GM19452 (cell line): ENCODE measurements at regions not wholly inside any gene's neighbourhood (a gene's known extent, or its start where the extent isn't known, plus 50 kb on each side); places are given as distances from the start of the nearest gene placed in this dataset.
"Not testable (repeated sequence)": the region's sequence is repeated elsewhere in the genome, so short reads cannot be mapped to it uniquely, and the experiment has no call there.

Source experiments
- ATAC-seq: cut with Tn5 transposase; IDR thresholded peaks from one replicate; pipeline ENCODE4 v1.9.1; 2021; ENCODE audit not compliant: unreplicated experiment

DNA sequence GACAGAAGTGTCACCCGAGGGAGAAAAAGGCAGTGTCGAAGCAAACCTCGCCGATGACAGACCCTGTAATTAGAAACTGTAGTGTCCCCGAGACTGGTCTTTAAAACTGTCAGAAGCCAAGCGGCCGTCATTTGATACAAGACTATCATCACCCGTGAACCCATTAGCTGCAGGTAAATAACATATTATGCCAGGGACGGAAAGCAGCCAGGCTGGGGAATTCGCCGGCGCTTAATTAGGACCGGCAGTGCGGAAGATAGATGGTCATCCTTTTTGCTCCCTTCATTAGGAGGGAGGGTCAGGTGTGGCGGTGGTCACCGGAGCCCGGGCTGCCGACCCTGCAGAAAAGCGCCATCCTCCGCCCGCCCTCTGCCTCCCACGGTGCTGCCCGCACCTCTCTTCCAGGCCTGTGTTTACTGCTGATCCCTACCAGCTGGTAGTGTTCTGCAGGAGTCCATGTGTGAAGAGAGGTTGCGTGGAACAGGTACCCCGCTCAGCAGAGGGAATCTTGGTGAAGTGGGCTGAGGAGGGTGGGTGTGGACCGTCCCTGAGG lies 109.4 kb upstream of the GSE1 start:
- no peak for ATAC-seq

DNA sequence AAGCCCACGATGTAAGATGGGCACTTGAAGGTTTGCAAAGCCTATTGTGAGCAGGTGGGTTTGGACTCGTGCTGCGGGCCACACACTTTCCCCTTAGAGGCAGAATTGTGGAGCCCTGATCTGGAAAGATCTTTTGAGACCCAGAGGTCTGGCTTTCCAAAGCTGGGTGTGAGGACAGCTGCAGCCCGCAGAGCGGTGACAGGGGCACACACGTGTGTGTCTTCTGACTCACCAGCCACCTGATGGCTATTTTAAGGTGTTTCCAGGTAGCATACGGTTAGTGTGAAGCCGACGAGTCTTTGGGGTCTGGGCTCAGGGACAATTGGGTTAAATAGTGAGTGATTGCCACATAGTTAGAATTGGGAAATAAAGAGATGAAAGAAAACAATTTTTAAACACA lies 108.9 kb upstream of the GSE1 start:
- ATAC-seq, result no peak

DNA sequence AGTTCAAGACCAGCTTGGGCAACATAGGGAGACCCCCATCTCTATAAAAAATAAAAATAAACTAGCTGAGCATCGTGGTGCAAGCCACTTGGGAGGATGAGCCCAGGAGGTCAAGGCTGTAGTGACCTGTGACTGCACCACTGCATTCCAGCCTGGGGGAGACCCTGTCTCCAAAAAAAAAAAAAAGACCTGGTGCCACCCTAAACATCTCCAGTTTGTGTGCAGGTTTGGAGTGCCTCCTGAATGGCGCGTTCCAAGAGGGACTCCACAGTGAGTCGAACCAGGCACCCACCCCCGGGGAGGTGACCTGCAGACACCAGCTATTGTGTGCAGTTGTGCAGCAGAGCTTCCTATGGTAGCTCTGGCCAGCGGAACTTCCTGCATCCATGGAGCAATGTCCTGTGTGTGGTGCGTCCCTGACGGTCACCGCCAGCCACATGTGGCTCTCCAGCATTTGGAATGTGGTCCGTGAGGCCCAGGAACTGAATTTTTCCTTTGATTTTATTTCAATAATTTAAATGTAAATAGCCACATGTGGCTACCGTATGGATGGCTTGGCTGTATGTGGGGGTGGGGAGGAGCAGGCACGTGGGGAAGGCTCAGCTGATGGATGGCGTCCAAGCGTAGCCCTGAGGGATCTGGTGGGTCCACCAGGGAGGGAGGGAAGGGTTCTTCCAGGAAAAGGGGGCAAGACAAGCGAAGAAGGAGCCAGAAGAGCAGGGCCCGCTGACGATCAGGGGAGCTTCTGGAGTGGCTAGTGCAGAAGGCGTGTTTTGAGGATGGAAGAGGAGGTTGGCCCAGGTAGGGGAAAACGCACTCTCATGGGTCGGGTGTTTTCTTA lies 107.1 kb upstream of the GSE1 start:
- no peak for ATAC-seq

DNA sequence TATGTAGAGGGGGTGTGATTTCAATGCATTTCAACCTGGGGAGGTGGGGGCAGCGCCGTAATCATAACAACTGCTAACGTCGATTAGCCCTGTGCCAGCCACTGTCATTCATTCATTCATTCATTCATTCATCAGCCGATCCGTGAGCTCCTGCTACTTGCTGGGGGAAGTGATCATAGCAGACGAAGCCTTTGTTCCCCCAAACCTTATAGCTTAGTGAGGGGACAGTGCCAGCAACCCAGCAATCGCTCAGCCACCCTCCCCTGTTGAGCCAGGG lies 106.5 kb upstream of the GSE1 start:
- ATAC-seq, result no peak

DNA sequence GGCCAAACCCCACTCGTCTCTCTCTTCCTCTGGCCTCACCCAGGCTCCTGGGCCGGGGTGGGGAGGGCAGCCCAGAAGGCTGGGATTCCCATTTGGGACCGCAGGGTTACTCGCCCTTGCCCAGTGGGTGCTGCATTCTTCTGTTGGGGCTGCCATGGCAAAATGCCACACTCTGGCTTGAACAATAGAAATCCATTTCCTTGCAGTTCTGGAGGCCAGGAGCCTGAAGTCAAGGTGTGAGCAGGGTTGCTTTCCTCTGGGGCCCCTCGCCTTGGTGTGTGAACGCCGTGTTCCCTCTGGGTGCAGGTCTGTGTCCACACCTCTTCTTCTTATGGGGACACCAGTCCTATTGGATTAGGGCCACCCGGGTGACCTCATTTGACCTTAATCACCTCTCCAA lies 105.8 kb upstream of the GSE1 start:
- no peak for ATAC-seq

DNA sequence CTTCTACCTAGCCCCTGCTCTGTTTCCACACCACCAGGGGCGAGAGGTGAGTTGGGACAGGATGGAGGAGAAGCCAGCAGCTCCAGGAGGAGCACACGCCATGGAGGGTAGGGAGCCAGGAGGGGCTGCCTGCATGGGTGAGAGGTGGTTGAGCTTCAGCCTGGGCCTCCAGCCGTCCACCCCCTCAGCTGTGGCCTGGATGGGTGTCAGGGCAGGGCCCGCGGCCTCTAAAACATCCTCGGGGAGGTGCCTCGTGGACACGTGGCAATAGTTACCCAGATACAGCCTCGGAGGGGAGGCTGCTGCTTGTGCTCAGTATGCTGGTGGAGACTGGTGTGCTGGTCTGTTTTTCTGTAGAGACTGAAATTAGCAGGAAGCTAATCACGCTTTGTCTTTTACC lies 104.7 kb upstream of the GSE1 start:
- ATAC-seq, result no peak

DNA sequence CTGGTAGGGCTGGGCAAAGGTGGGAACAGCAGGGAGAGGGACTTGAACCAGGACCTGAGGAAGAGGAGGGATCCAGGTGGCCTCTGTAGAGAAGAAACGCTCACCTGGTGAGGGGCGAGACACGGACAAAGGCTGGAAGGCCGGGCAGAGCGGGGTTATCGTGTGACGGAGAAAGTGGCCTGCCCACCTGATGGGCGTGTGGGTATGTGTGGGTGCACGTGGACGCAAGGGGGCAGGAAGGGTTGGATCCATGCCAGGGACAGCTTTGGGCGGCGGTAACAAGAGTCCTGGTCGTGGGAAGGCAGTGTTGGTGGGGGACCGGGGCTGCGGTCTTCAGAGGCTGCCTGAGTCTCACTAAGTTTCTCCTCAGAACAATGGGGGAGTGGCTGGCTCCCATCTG lies 104.1 kb upstream of the GSE1 start:
- ATAC-seq, result no peak

DNA sequence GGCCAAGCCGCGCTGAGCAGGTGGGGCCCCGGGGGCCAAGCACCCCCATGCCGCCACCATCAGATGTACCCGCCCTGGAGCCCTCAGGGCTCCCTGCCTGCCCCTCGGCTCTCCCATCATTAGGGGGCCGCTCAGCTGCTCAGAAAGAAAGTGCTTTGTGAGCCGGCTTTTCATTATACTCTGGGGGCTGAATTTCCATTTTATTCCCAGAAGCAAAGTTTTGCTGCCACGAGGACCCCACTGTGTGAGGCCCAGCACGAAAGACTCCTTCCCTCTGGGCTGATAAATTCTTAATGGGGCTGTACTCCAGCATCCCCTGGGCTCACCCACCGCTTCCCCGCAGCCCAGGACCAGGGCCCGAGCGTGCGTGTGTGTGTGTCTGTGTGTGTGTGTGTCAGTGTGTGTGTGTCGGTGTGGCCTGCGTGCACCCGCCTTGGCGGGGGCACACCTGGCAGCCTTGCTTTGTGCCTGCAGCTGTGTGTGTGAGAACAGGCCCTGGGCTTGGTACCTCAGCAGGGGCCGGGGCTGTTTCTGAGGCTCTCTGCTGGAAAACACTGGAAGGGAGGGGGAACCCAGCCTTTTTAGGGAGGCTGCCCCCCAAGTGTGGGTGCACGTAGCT lies 103.0 kb upstream of the GSE1 start:
- ATAC-seq, result no peak

DNA sequence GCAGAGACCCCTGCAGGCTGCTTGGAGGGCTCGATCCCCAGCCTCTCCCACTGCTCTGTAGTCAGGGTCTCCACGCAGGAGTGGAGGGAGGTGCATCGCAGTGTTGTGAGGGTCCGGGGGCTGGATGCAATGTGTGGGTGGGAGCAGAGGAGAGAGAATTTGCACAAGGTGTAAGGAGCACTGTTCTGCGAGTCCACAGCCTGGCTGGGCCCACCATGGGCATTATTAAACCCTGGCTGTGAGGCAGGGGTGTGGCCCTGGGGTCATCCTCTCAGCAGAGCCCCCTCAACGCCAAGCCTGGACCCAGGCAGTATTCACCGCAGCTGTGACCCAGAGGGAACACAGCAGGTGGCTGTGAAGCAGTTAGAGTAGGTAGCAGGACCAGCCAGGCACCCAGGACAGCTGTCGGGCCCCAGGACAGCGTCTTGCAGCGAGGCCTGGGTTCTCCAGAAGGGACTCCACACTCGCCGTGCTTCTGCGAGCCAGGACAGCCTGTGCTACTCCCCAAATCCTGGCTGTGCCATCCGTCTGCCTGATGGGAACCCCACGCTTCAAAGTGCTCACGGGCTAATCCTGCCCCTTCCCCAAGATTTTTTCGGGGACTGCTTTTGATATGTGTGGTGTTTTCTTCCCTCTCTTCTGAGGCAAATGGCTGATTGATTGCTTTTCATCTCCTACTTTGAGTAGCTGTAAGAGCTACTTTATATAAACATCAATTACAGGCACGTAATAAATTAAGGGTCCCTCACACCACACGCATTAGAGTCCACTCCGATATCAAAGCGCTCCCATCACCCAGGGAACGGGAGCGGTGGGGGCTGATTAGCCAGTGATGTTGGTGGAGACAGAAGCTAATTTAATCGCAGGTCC lies 100.9 kb upstream of the GSE1 start:
- ATAC-seq, result no peak

DNA sequence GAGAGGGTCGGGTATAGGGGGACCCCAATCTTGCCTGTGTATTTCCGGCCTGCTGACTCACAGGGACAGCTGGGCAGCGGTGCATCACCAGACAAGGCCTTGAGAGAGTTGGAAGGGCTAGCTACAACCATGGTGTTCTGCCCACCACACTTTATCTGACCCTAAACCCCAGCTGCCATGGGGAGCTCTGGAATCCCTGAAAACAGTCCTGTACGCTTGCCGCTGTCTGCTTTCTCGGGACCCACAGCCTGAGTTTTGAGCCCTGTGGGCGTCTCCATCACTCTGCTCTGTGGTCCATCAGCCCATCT lies 100.4 kb upstream of the GSE1 start:
- ATAC-seq, result no peak

DNA sequence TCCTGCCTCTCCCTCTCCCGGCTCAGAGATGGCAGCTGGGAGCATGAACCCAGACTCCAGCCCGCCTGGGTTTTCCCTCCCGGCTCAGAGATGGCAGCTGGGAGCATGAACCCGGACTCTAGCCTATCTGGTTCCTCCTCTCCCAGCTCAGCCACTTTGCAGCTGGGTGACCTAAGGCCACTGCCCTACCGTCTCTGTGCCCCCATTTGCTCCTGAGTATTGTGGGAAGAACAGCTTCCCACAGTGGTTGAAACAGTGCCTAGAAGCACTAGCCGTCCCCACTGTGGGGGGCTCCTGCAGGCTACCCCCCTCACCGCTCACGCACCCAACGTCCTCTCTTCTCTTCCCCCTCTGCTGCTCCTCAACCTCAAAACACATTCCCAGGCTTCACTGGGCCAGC lies 99.9 kb upstream of the GSE1 start:
- ATAC-seq, result no peak

DNA sequence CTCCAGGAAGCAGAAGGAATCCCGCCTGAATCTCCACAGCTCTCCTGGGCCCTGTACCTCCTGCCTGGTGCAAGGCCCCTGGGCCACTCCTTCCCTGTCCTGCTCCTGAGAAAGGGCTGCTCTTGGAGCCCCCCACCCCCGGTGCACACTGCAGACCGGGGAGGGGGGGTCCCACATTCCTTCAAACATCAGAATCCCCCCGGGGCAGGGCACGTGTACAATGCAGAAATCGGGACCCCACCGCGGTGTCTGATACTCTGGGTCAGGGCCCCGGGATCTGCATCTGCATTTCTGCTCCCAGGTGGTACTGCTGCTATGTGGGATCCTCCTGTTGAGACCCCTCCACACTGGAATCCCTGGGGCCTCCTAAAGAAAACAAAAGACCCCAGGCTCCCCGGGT lies 99.5 kb upstream of the GSE1 start:
- ATAC-seq, result no peak

DNA sequence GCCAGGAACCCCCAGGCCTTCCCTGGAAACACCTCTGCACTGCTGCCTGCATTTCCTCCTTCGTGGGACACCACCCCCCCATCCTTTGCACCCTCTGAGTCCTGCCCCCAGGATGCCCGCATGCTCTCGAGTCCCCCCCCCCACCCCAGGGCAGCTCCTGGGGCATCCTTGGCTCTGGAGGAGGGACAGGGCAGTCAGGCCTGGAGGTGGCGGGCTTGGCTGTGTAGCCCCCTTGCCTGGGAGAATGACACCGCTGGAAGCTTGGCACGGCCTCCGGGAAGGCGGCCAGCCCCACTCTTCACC lies 98.9 kb upstream of the GSE1 start:
- no peak for ATAC-seq

DNA sequence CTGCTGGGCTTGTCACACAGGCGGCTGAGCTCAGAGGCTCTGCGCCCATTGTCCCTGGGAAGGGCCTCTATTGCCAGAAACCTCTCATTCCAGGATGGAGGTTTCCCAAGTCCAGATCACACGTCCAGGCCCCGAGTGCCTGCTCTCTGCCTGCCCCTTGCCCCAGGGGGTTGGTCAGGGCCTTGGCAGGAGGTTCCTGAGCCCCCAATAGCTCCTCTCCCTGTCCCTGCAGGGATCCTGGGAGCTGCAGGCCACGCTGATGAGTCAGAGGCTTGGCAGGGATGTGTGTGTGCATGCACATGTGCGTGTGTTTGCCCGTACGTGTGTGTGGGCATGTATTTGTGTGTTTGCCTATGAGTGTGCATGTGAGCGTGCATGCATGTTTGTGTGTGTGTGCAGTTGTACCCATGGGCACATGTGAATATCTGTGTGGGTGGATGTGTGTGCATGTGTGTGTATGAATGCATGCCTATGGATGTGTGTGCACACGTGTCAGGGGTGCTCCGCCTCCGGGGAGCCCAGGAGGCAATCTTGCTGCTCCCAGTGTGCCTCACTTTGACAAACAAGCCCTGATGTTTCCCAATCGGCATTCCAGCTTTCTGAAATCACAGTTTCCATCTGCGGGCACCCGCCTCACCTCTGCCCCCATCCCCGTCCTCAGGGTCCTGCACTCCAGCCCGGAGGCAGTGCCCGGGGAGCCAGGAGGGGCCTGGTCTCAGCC lies 98.4 kb upstream of the GSE1 start:
- no peak for ATAC-seq

DNA sequence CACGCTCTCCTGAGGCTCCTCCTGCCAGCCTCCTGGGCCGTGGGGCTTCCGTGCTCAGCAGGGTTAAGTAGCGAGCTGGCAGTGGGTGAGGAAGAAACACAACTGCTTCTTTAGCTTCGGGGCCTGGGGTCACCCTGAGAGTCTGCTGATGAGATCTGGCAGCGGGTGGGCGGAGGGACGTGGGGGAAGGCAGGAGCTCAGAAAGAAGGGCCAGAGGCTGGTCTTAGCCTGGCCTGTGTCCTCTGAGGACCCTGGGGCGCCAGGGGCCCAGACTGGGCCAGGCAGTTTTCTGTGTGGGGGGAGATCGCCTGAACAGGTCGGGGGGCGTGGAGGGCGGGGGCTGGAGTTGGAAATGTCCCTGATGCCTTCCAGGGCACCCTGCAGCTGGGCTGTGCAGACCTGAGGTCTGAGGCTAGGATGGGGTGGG lies 97.8 kb upstream of the GSE1 start:
- ATAC-seq, result no peak

DNA sequence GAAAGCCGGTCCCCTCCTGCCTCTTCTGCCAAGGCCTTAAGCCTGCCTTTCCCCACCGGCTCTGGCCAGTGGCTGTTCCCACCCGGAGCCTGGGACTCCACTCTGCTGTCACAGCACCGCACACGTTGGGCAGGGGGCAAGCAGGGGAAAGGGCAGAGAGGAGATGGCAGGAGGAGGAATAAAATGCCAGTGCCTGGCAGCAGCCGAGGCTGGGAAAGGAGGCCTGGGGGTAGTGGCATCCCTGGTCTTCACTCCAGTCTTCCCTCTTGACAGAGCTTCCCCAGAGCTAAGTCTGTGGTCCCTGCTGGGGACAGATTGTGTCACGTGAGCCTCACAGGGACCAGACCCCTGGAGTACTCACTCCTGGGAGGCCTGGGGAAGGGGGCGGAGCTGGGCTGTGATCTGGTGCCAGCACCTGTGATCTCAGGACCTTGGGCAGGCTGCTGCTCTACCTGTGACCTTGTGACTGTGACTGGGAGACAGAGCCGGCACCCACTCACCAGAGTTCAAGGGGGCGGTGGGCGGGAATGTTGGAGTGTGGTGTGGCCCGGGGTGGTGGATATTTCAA lies 97.2 kb upstream of the GSE1 start:
- ATAC-seq, result no peak

DNA sequence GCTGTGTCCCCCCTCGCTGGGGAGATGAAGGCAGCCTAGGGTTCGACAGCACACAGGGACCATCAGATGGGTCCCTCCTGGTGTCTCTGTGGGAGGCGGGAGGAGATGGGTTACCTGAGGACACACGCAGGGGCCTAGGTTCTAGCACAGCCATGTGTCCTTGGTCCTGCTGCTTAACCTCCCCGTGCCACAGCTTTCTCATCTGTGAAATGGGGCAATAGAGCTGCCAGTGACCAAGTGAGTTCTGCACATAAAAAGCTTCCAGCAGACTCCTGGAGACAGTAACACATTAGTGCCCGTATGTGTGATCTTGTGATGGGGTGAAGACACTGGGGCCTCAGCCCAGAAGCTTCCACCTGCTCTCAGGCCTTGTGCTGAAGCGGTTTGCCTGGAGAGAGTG lies 96.0 kb upstream of the GSE1 start:
- ATAC-seq, result no peak

DNA sequence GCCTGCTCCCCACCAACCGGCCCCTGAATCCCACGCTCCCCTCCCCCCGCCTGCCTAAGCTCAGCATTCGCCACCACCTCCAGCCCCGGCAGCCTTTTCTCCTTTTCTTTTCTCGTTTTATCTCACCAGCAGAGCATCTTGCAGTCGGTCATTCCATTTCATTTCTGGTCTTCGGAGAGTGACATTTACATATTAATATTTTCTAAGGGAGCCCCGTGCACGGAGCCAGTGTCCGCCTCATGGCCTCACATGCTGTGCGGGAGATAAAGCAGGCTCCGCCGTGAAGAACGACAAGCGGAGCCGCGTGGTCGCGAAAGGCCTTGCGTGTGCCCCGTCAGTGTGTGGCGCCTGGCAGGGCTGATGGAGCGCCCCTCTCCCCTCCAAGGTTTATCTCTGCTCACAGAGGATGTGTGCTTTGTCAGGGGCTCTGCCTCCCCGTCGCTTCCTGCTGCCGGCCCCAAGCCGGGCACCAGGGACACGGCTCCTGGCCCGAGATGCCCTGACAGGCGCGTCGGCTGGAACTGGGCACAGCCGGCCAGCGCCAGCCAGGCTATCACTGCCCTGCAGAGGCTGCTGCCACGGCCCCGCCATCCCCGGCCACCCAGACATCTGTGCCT lies 95.5 kb upstream of the GSE1 start:
- ATAC-seq, result no peak

DNA sequence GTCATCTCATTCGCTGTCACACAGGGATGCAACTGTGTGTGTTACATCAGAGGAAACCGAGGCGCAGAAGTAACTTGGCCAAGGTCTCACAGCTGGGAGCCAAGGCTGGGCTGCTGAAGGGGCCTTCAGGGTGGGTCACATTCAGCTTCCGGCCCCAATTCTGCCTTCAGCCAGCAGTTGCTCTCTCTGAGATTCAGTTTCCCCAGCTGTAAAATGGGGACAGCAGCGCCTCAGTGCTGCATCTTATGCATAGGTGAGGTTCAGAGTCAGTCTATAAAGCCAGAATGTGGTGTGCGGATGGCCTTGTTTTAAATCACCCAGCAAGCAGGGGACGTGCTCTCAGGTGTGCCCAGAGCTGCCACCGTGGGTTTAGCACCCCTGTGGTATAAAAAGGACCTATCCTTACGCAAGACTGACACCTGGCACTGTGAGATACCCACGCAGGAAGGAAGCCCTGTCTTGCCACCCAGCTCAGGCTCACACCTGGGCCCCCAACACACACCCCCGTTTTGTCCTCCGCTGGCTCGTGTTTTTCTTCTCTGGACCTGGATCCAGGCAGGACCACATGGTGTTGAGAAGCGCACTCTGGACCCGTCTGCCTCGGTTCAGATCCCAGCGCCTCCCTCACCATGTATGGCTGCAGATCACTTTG lies 94.6 kb upstream of the GSE1 start:
- ATAC-seq, result no peak

DNA sequence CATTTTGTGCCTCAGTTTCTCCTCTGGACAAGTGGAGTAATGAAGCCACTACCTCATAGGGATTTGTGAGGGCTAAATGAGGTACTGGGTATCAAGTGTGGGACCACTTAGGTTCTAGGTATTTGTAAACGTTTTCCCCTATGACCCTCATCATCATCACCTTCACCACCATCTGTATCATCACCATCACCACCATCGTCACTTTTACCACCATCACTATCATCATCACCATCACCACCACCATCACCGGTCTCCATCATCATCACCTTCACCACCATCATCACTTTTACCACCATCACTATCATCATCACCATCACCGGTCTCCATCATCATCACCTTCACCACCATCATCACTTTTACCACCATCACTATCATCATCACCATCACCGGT lies 94.1 kb upstream of the GSE1 start:
- not testable (repeated sequence) for ATAC-seq
